NT2/D1 (cell line): ENCODE measurements at regions not wholly inside any gene's neighbourhood (a gene's known extent, or its start where the extent isn't known, plus 50 kb on each side); places are given as distances from the start of the nearest gene placed in this dataset.

ENCODE experiments used
- SUZ12 ChIP-seq: IDR thresholded peaks from 2 replicates; pipeline ENCODE4 v1.6.1; 2011; ENCODE audit not compliant: insufficient read length, insufficient read depth; ENCODE audit errors: extremely low read depth
- YY1 ChIP-seq: IDR thresholded peaks from 2 replicates; pipeline ENCODE4 v1.6.1; 2011; ENCODE audit not compliant: insufficient read length, insufficient read depth

DNA sequence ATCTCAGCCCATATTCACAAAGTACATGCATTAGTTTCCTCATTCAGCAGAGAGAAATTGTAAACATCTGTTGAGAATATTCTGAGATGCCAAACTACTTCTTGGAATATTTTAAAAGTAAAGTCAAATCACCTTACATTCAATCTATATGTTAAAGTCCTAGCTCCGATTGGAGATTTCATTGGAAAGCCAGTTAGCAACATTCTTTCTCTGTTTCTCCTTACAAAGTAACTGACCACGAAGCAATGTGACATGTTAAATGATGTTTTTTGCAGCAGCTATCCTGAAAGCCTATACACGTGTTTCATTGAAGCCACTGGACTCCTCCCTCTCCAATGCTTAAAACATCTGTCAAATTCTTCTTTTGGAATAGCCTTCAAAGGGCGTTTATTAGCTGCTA is 379.1 kb upstream of the CCNH start:
- no peak for TF ChIP-seq YY1
- no peak for TF ChIP-seq SUZ12
